NCI-H1105 treated with DMSO at 0.1 percent for 48 hours (cell line): ENCODE measurements at regions not wholly inside any gene's neighbourhood (a gene's known extent, or its start where the extent isn't known, plus 50 kb on each side); places are given as distances from the start of the nearest gene placed in this dataset.
"Not testable (repeated sequence)": the region's sequence is repeated elsewhere in the genome, so short reads cannot be mapped to it uniquely, and the experiment has no call there.

ENCODE experiments used
- DNase-seq: peaks from one replicate; lab custom pipeline; 2025; lab: John Stamatoyannopoulos, UW

DNA sequence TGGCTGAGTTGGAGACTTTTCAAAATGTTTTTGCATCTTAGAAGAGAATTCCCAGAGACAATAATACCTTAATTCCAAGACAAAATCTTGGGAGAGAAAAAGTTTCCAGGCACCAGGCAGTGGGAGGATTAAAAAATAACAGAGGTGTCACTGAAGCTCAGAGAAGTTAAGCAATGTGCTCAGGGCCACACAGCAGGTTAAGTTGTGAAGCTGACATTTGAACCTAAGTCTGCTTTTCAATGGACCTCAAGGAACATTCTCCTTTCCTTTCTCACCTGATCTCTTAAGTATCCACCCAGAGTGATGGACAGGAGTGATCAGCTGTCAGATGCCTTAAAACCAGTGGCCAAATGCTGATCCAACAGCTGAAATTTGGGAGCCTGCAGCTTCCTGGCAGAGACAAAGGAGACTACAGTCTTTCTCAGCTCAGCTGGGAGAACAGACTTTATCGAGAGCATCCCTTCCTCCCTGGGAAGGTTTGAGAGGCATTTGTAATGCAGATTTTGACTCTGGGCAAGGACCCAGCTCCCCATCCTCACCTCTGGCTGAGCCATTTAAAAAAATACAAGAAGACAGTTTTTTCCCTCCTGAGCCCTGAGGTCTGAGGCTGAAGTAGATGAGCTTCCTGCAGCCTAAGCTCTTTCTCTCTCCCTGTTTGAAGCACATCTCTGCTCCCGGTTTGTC is 174.9 kb upstream of the RPH3A start:
- no peak for DNase-seq

DNA sequence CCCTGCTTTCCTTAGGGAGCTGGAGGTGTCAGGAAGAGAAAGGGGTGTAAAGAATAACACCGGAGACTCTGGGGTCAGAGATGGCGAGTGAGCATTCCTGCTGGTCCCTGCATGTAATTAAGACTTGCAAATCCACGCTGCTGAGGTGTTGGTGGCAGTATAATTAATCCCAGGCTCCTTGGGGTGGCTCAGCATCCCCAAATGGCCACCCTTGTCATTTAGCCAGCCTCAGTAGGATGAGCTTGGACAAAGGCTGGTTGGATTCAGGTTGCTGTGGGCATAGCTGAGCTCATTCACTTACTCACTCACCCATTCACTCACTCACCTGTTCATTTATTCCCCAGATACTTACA is 174.4 kb upstream of the RPH3A start:
- no peak for DNase-seq

DNA sequence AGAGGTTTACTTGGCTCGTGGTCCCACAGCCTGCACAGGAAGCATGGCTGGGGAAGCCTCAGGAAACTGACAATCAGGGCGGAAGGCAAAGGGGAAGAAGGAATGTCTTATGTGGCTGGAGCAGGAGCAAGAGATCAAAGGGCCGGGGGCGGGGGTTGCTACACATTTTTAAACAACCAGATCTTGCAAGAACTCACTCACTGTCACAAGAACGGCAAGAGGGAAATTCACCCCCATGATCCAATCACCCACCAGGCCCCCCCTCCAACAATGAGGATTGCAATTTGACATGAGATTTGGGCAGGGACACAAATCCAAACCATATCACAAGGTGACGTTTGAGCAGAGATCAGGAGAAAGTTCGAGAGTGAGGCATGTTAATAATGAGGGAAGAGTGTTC is 163.7 kb upstream of the RPH3A start:
- DNase-seq = no peak

DNA sequence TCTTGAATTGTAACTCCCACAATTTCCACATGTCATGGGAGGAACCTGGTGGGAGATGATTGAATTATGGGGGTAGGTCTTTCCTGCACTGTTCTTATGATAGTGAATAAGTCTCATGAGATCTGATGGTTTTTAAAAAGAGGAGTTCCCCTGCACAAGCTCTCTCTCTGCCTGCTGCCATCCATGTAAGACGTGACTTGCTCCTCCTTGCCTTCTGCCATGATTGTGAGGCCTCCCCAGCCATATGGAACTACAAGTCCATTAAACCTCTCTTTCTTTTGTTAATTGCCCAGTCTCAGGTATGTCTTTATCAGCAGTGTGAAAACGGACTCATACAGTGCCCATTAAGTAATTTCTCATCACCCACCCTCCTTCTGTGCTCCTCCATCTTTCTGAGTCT is 159.6 kb upstream of the RPH3A start:
- not testable (repeated sequence) for DNase-seq

DNA sequence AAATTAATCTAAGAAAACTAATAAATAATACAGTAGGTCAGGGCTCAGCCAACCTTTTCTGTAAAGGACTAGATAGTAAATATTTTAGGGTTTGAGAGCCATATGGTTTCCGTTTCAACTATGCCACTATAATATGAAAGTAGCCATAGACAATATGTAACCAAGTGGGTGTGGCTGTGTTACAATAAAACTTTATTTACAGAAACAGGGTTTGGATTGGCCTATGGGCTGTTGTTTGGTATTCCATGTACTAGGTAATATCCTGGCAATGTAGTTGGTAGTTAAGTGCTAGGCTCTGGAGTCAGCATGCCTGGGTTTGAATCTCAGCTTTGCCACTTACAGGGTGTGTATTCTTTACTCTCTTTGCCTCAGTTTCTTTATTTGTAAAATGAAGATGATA is 156.5 kb upstream of the RPH3A start:
- no peak for DNase-seq

DNA sequence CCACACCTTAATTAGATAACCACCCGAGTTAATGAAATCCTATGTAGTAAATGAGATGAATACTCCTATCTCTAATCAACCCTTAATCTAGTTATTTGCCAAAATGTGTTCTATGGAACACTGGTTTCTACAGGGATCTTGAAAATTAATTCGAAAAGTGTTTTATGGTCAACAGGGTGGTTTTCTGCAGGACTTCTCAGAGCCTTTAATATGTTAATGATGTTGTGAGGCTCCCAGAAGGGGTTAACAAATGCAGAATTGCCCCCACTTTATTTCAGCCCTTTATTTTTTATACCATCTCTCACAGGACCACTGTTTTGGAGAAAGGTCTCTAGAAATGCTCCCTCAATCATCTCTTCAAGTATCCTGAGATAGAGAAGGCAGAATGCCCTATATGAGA is 153.1 kb upstream of the RPH3A start:
- no peak for DNase-seq

DNA sequence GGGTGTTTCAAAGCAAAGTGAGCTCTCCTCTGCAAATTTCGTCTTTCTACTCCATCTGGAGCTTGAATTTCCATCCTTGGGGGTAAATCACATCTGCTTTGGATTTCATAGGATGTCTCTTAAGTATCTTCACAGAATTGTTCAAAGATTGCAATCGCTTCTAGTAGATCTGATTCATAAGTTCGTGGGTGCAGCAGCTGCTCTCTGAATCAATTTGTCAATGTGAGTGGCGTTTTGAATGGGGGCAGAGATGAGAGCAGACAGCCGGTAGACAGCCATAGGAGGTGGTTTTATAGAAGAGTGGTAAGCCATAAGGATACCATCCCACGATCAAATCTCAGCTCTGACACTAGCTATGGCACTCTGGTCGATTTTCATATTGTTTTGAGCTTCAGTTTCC is 146.0 kb upstream of the RPH3A start:
- DNase-seq = no peak

DNA sequence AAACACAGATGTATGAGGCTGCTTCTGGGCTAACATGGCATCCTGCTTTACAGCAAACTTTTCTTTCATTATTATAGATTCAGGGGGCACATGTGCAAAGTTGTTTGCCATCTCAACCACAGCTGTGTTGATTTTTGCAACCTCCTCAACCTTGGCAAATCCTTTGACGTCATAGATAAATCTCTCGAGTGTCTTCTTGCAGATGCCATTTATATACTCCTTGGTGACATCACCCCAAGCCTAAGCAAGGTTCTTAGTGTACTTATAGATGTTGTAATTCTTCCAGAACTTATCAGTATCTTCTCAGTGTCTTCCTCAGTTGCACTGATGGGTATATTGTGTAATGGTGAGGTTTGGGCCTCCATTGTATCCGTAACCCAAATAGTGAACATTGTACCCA is 135.4 kb upstream of the RPH3A start:
- no peak for DNase-seq

DNA sequence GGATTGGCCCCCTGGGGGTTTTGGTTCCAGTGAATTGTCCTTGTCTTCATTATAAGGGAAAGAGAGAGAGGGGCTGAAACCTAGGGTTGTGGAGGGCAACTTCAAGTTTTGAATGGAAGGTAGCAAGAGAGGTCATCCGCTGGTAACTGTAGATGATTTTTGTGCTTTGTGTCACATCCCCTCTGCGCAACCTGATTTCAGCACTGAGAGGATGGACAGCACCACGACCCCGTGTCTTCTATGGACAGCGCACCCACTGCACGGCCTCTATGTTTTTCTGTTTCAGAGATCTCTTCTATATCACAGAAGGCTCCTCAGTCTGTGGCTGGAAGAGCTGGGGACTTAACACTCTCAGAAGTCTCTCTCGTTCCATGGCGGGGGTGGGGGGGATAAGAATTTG is 127.0 kb upstream of the RPH3A start:
- DNase-seq = no peak

DNA sequence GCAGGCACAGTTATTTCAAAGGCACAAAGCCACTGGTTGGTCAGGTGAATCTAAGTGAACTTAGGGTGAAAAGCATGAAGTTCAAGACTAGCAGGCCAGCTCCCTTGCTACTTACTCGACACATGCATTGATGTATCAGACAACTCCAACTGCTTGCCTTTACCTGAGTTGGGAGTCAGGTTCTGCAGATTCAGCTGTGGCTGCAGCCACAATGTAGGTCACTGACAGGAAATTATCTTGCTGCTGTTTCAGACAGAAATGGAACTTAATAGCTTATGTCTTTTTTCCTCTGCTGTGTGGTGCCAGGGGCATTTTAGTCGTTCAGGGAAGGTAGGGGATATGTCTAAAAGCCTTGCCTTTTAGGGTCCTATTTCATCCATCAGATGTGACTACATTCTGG is 125.6 kb upstream of the RPH3A start:
- DNase-seq = no peak

DNA sequence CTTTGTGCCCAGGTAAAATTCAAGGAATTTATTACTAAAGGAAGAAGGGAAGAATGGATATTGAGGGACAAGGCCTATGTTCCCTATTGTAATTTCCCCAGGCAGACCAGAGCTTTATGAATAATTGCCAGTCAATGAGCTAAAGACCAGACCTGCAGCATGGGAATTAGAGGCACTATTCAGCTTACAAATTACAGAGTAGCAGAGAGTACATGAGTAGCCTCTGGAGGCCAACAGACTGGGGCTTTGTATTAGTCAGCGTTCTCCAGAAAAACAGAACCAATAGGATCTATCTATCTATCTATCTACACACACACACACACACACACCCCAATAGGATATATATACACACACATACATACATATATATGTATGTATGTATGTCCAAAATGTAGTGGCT is 120.0 kb upstream of the RPH3A start:
- DNase-seq = no peak

DNA sequence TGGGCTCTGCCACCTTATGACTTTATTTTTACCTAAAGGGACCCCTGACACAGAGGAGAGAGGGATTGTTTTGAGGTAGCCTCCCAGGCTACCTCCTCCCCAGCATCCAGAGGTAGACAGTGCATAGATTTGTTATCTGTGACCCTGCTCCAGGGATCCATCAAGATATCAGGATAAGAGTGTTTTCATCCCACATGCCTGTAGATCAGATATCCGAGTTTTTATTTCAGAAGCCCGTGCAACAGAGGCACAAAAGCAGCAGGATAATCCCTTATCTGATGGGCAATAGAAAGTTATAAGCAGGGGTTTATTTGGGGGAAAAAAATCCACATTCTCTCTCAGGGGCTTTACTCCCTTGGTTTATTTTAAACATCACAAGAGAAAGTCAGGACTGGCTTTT is 117.0 kb upstream of the RPH3A start:
- DNase-seq = no peak

DNA sequence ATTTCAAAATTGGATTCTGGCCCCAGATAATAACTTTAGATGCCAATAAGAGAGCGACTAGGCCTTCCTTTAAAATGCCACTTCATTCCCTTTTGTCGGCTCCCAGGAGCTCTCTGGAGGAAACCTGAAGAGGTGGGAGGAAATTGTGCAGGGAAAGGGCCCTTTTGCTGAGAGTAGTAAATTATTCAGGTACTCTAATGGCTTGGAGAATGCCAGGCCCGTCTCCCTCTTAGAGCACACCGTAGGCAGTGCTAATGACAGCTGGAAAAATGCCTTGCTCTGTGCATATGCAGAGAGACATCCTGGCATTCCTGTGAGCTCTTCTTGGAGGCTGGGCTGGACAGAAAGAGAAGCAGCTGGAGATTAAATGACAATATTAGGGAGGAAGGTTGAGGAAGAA is 115.0 kb upstream of the RPH3A start:
- DNase-seq = no peak

DNA sequence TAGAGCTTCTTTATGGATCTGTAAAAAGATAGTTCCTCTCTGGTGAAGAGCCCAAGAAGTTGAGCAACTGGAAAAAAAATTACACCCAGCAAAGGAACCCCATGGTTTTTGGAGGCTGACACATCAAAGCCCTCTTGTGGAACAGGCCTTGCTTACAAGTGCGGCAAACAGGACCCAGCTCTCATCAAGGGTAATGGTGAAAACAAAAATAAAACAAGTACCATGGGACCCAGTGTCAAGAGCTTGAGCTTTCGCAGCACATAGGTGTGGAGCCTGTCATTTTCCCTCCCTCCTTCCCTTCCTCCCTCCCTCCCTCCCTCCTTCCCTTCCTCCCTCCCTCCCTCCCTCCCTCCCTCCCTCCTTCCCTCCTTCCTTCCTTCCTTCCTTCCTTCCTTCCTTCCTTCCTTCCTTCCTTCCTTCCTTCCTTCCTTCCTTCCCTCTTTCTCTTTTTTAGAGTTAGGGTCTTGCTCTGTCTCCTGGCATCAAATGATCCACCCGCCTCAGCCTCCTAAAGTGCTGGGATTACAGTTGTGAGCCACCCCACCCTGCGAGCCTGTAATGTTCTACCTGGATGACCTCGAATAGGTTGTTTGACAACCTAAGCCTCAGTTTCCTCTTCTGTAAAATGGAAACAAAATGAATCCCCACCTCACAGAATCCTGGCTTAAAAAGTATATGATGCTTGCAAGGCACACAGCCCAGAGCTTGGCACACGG is 114.3 kb upstream of the RPH3A start:
- no peak for DNase-seq

DNA sequence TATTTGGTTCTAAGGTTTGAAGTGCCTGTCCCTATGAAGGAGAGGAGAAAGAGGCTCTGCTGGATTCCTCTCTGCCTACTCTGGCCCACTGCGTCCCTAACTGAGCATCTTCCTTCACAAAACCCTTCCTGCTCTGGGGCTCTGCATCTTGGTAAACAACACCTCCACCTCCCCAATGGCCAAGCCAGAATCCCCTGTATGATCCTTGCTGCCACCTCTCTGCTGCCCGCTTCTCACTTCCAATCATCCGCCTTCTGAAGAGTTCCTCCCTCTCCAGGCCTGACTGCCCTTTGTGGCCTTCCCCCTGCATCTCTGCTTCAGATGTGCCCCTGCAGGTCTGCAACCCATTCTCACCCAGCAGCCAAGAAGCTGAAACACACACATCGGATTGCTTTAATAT is 110.6 kb upstream of the RPH3A start:
- DNase-seq = no peak

DNA sequence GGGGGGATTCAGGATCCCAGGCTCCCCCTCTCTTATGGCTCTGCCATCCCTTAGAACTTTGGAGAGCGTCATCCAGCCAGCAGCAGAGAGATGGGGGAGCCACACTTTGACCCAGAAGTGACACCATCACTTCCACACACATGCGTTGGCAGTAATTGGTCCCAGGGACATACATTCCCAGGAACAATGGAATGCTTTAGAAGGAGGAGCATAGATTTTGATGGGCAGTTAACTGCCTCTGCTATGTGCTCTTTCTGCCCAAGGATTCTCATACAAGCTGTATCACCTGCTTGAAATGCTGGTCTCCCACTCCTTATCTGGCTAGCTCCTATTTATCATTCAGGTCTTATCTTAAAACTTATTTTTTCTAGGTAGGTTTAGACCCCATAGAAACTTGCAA is 109.0 kb upstream of the RPH3A start:
- DNase-seq = no peak

DNA sequence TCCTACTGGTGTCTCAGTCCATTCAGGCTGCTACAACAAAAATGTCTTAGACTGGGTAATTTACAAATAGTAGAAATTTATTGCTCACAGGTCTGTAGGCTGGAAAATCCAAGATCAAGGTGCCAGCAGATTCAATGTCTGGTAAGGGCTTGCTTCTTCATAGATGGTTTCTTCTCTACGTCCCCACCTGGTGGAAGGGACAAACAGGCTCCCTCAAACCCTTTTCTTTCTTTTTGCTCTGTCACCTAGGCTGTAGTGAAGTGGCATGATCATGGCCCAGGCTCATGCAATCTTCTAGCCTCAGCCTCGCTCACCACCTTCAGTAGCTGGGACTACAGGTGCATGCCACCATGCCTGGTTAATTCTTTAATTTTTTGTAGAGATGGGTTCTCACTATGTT is 106.8 kb upstream of the RPH3A start:
- no peak for DNase-seq

DNA sequence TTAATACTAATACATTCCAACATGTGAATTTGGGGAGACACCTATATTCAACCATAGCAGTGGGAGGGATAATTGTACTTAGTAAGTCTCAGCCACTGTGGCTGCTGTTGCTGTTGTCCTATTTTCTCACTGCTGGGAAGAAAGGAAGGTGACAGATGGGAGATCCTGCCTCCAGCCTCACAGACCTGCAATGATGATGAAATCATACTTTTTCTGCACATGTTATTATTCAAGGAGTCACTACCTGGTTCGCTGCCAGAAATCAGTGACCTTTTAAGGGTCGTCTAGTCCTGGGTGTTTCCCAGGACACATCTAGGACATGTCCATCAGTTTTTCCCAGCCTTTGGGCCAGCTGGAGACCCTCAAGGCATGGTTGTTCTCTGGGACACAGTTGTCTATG is 106.2 kb upstream of the RPH3A start:
- no peak for DNase-seq

DNA sequence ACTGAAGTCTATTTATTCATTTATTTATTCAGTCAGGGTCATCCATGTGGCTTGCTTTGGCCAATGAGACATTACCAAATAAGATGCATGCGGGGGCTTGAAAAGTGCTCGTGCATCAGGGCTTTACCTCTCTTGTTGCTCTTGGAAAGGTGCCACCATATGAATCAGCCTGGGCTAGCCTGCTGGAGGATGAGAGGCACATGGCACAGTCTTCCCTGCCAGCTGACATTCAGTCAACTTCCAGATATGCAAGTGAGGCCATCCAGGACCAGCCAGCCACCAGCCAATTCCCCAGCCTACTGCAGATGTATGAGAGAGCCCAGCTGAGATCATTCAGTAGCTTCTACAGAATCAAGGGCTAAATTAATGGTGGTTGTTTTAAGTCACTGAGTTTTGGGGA is 105.2 kb upstream of the RPH3A start:
- peak; percentile 16 for DNase-seq

DNA sequence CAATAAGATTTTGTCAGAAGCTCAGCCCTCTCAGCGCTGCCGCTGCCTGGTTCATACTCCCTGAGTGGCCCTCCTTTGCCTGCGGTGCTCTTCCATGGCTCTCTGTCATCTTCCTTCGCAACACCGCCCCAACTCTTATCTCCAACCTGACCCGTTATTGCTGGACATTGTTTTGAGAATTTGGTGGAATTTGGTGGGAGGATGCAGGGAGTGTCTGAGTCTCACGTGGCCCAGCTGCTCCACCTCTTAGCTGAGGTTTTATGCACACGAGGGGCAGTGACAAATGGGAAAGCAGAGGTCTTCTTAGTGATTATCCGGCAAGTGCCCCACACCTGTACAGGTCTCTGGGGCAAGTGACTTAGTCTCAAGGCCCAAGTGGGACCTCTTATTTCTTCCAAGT is 97.5 kb upstream of the RPH3A start:
- DNase-seq = no peak

DNA sequence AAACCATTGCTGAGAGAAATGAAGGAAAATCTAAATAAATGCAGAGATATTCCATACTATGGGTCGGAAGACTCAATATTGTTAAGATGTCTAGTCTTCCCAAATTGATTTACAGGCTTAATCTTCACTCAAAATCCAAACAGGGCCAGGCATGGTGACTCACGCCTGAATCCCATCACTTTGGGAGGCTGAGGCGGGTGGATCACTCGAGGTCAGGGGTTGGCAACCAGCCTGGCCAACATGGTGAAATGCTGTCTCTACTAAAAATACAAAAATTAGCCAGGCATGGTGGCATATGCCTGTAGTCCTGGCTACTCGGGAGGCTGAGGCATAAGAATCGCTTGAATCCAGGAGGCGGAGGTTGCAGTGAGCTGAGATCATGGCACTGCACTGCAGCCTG is 94.1 kb upstream of the RPH3A start:
- not testable (repeated sequence) for DNase-seq

DNA sequence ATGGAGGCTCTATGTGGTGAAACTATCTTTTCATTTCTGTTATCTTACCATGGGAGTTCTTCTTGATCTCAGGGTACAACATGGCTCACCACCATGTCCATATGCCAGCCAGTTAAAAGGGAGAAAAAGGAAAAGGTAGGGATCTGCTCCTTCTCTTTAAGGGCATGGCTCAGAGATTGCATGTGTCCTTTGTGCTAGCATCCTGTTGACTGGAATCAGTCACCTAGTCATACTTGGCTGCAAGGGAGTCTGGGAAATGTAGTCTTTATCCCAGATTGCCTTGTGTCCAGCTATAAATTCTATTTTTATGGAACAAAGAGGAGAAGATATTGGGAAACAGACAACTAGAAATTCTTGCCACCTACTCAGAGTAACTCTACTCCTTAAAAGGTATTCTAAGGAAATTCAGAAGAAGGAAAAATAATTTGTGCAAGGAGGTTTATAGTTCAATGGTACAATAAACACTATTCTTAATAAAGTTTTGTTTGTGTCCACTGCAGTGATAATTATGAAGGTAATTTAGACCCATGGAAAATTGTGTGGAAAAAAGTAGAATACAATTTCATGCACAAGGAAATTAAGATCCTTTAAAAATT is 86.4 kb upstream of the RPH3A start:
- no peak for DNase-seq

DNA sequence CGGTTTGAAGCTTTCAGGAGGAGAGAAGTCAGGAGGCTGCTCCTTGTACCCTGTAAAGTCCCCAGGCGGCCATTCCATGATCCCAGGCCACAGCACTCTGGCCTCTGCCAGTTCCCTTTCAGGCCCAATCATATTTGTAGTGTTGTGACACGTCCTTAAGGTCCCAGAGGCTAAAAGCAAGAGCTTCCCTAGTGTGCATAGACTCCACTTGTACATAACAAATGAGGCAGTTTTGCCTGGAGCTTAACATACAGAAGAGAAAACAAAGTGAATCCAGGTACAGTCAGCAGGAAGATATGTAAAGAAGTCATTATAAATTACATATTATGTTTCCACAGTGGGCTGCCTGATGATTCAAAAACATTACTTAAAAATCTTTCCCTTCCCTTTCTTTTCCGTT is 81.1 kb upstream of the RPH3A start:
- no peak for DNase-seq

DNA sequence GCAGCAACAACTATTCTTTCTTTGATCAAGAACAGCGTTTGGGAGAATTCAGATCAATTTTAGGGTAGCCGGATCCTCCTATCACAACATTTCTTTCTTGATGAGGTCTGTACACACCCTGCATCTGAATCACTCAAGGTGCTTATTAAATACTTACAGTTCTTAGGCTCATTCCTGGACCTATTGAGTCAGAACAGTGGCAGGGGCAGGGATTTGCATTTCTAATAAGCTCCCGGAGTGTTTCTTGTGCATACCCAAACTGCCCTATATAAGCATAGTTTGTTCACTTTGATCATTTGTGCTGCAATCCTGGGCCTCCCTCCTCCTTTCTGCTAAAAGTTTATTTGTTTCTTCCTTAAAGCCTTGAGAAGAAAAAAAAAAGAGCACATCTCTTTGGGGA is 80.5 kb upstream of the RPH3A start:
- no peak for DNase-seq
